ENCODE measurements at regions not wholly inside any gene's neighbourhood (a gene's known extent, or its start where the extent isn't known, plus 50 kb on each side); places are given as distances from the start of the nearest gene placed in this dataset.

DNA sequence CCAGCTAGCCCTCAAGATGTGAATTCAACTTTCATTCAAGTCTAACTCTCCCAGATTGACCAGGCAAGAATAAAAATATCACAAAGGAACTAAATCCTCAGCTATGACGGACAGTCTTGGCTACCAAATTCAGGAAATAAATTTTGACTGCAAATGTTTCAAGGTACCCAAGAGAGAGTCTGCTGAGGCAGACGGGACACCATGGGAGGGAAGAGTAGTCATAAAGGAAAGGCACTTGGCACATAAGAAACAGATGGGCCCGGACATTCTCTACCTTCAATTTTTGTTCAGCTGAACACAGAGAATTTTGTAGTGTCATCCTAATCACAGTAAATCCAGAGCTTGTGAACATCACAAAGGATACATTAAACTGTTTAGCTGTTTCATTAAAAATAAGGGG lies 390.0 kb downstream of the DTWD2 start:
- no peak for TF ChIP-seq CTCF (conservative IDR thresholded peaks at IDR 0.05 in 1 of 2, IDR thresholded peaks at IDR 0.05 in 1 of 2; ENCODE audit: extremely low read depth in 1 of 2, insufficient read depth in 1 of 2, low read depth in 1 of 2, low read length in 2 of 2)
- TF ChIP-seq EZH2 (IDR thresholded peaks at IDR 0.05; ENCODE audit: borderline replicate concordance, low read length) = no peak

Data from mammary epithelial cell (primary cell).